ENCODE measurements at regions not wholly inside any gene's neighbourhood (a gene's known extent, or its start where the extent isn't known, plus 50 kb on each side); places are given as distances from the start of the nearest gene placed in this dataset.

DNA sequence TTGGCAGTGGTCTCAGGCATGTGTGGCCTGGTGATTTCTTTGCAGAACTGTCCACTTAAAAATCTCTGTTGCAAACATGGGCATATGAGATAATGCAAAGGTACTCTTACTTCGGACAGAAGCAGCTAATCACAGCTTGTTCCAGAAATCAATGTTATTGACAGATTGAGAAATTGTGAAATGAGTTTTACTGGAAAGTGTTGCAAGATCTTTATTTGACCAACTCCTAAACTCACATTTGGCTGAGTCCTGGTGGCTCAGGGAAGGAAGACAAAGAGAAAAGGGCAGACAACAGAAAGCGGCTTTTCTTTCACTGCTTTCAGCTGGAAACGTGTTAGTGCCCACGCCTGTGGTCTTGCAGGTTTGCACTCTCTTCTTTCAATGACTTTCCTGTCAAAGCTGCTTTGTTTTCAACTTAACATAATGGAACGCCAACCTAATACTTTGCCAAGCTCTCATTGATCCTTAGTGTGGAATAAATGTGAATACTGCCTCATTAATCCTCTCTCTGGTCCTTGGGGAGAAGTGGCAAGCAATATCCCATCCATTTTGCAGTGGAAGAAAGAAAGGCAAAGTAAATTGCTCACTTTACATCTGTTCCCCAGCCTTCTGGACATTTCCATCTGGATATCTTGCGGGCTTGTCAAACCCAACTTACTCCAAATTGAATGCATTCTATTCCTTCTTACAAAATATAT is 586.4 kb downstream of the LRRC70 start:
- Histone ChIP-seq H2AFZ (ENCODE audit: low read length) (no peak overlapping the region), H2AK5ac (ENCODE audit: insufficient read length, low read length) (no peak overlapping the region), H3K9me3 (ENCODE audit: control insufficient read depth, low read depth, low read length) (no peaks in the 10 kb centered on the region), H4K91ac (ENCODE audit: insufficient read length, low read depth, low read length) (no peak overlapping the region), H4K8ac (replicated peaks; ENCODE audit: insufficient read length, low read depth, low read length) (no peak overlapping the region), H3K4me2 (ENCODE audit: insufficient read depth, insufficient read length, low read length) (no peak overlapping the region), H3K56ac (ENCODE audit: insufficient read length, low read depth, low read length) (no peak overlapping the region), H3K23me2 (ENCODE audit: insufficient read length, low read depth, low read length, poor library complexity, severe bottlenecking) (no peaks in the 10 kb centered on the region), H3K27ac (ENCODE audit: insufficient read length, low read depth, low read length) (no peak overlapping the region), H3K23ac (ENCODE audit: insufficient read length, low read depth, low read length) (no peak overlapping the region), H3K18ac (ENCODE audit: insufficient read length, low read depth, low read length) (no peak overlapping the region), H2BK5ac (ENCODE audit: insufficient read length, low read length) (no peak overlapping the region), H3K14ac (ENCODE audit: insufficient read depth, low read length) (no peak overlapping the region), H2BK15ac (ENCODE audit: low read depth, low read length) (no peak overlapping the region), H2BK120ac (ENCODE audit: low read depth, low read length, poor library complexity, severe bottlenecking) (no peak overlapping the region), H4K20me1 (ENCODE audit: control insufficient read depth, insufficient read depth, insufficient read length) (no peaks in the 10 kb centered on the region), H4K5ac (ENCODE audit: insufficient read length, low read depth, low read length) (no peak overlapping the region), H3K4ac (ENCODE audit: low read depth, low read length) (no peak overlapping the region), H3K79me1 (ENCODE audit: insufficient read depth, low read depth, low read length, poor library complexity, severe bottlenecking) (no peaks in the 10 kb centered on the region), H2BK20ac (ENCODE audit: low read depth, low read length, poor library complexity, severe bottlenecking) (no peak overlapping the region), H3K9ac (ENCODE audit: extremely low read depth, insufficient read length, low read length) (no peak overlapping the region), H2BK12ac (ENCODE audit: insufficient read length, low read depth, low read length) (no peak overlapping the region), H3T11ph (ENCODE audit: low read length) (no peak overlapping the region), H3K27me3 (ENCODE audit: insufficient read depth, low read length) (no peaks in the 10 kb centered on the region), H3K4me1 (ENCODE audit: insufficient read depth, low read length) (peaks cover 3% of the 10 kb centered on the region; the same call in 1 of the 2 replicates), H3K79me2 (ENCODE audit: insufficient read depth, low read length) (no peaks in the 10 kb centered on the region)
- TF ChIP-seq, protein P1, sequence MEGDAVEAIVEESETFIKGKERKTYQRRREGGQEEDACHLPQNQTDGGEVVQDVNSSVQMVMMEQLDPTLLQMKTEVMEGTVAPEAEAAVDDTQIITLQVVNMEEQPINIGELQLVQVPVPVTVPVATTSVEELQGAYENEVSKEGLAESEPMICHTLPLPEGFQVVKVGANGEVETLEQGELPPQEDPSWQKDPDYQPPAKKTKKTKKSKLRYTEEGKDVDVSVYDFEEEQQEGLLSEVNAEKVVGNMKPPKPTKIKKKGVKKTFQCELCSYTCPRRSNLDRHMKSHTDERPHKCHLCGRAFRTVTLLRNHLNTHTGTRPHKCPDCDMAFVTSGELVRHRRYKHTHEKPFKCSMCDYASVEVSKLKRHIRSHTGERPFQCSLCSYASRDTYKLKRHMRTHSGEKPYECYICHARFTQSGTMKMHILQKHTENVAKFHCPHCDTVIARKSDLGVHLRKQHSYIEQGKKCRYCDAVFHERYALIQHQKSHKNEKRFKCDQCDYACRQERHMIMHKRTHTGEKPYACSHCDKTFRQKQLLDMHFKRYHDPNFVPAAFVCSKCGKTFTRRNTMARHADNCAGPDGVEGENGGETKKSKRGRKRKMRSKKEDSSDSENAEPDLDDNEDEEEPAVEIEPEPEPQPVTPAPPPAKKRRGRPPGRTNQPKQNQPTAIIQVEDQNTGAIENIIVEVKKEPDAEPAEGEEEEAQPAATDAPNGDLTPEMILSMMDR (conservative IDR thresholded peaks at IDR 0.05), result no peak
- Mint-ChIP-seq H3K36me3 (ENCODE audit: insufficient read depth in 1 of 3, low read depth in 3 of 3) (no peaks in the 10 kb centered on the region), H3K27me3 (ENCODE audit: low read depth) (no peaks in the 10 kb centered on the region), H3K9me3 (no peaks in the 10 kb centered on the region), H3K27ac (peak overlapping the region in 1 of 3 experiments; percentile 50; a peak in 1 of 7 replicates), H3K4me1 (peaks cover 13 to 20% of the 10 kb centered on the region in 2 experiments), H3K4me3 (no peak overlapping the region)
- no peak for DNase-seq
- no CpG with 5 or more reads among the region's 6 CpGs for WGBS (ENCODE audit: extremely low coverage, insufficient read length, low lambda C conversion rate)

Data from H9 (cell line).